ENCODE measurements at regions not wholly inside any gene's neighbourhood (a gene's known extent, or its start where the extent isn't known, plus 50 kb on each side); places are given as distances from the start of the nearest gene placed in this dataset.
"Not testable (repeated sequence)": the region's sequence is repeated elsewhere in the genome, so short reads cannot be mapped to it uniquely, and the experiment has no call there.

GRCh38 chr20:1803061-1803931 is 91.9 kb upstream of the SIRPA start:
- Mint-ChIP-seq H3K27ac (no peak overlapping the region), H3K4me1 (peaks cover 8% of the 10 kb centered on the region), H3K27me3 (peaks cover 58% of the 10 kb centered on the region), H3K4me3 (peak overlapping the region; percentile 70), H3K36me3 (no peaks in the 10 kb centered on the region), H3K9me3 (no peaks in the 10 kb centered on the region)
- DNase-seq (peak; percentile 58), ATAC-seq (ENCODE audit: low read depth) (peak; percentile 57)
- POLR2A ChIA-PET = no interaction called here

- peak overlapping the region; percentile 70 for H3K4me3 Mint-ChIP-seq
- H3K36me3 Mint-ChIP-seq = no peaks in the 10 kb centered on the region
- POLR2A ChIA-PET = interaction anchor here (0.6 kb wide), 1 partner anchor 48 kb away, joined by 3 read pairs; no protein-coding TSS in a partner anchor
- H3K27ac Mint-ChIP-seq = no peak overlapping the region
- DNase-seq = peak; percentile 67
- peaks cover 65% of the 10 kb centered on the region for H3K27me3 Mint-ChIP-seq
- H3K9me3 Mint-ChIP-seq = no peaks in the 10 kb centered on the region
- peaks cover 8% of the 10 kb centered on the region for H3K4me1 Mint-ChIP-seq
- peak; percentile 67 for ATAC-seq (ENCODE audit: low read depth)
Observed at GRCh38 chr20:1802385-1803060, 92.7 kb upstream of the SIRPA start.

- Mint-ChIP-seq H3K4me1 (peaks cover 8% of the 10 kb centered on the region), H3K4me3 (no peak overlapping the region)
- ATAC-seq (ENCODE audit: low read depth) = no peak
Observed at GRCh38 chr20:1801929-1802306, 93.3 kb upstream of the SIRPA start.

GRCh38 chr20:1801225-1801928 is 93.8 kb upstream of the SIRPA start:
- POLR2A ChIA-PET = interaction anchor here (0.6 kb wide), 1 partner anchor 50 kb away, joined by 3 read pairs; no protein-coding TSS in a partner anchor
- Mint-ChIP-seq H3K9me3 (no peaks in the 10 kb centered on the region), H3K4me1 (peaks cover 8% of the 10 kb centered on the region), H3K27me3 (peaks cover 70% of the 10 kb centered on the region), H3K27ac (no peak overlapping the region), H3K4me3 (no peak overlapping the region), H3K36me3 (no peaks in the 10 kb centered on the region)
- DNase-seq (no peak), ATAC-seq (ENCODE audit: low read depth) (no peak)

More at GRCh38 chr20:1801929-1802306, 93.3 kb upstream of the SIRPA start:
- H3K9me3 Mint-ChIP-seq = no peaks in the 10 kb centered on the region
- H3K36me3 Mint-ChIP-seq = no peaks in the 10 kb centered on the region
- H3K27me3 Mint-ChIP-seq = peaks cover 68% of the 10 kb centered on the region
- H3K27ac Mint-ChIP-seq = no peak overlapping the region
- POLR2A ChIA-PET = interaction anchor here (0.6 kb wide), 1 partner anchor 49 kb away, joined by 3 read pairs; no protein-coding TSS in a partner anchor
- DNase-seq = no peak

GRCh38 chr20:1800777-1801176 is 94.4 kb upstream of the SIRPA start:
- DNase-seq (no peak), ATAC-seq (ENCODE audit: low read depth) (no peak)
- H3K4me1 Mint-ChIP-seq = peaks cover 8% of the 10 kb centered on the region
- peaks cover 68% of the 10 kb centered on the region for H3K27me3 Mint-ChIP-seq
- no peaks in the 10 kb centered on the region for H3K36me3 Mint-ChIP-seq
- H3K4me3 Mint-ChIP-seq = no peak overlapping the region
- POLR2A ChIA-PET = no interaction called here
- H3K27ac Mint-ChIP-seq = no peak overlapping the region
- H3K9me3 Mint-ChIP-seq = no peaks in the 10 kb centered on the region

GRCh38 chr20:1800180-1800579 is 95.0 kb upstream of the SIRPA start:
- Mint-ChIP-seq H3K36me3 (no peaks in the 10 kb centered on the region), H3K9me3 (no peaks in the 10 kb centered on the region), H3K27me3 (peaks cover 72% of the 10 kb centered on the region), H3K4me3 (no peak overlapping the region), H3K27ac (no peak overlapping the region), H3K4me1 (peaks cover 8% of the 10 kb centered on the region)
- POLR2A ChIA-PET = no interaction called here
- DNase-seq = no peak
- ATAC-seq (ENCODE audit: low read depth) = no peak

- ATAC-seq (ENCODE audit: low read depth); H3K36me3 Mint-ChIP-seq; DNase-seq; H3K27ac Mint-ChIP-seq; H3K4me1 Mint-ChIP-seq; H3K9me3 Mint-ChIP-seq; H3K4me3 Mint-ChIP-seq; POLR2A ChIA-PET: not testable (repeated sequence)
- peaks cover 73% of the 10 kb centered on the region for H3K27me3 Mint-ChIP-seq
Observed at GRCh38 chr20:1799746-1800145, 95.5 kb upstream of the SIRPA start.

GRCh38 chr20:1798982-1799381 is 96.2 kb upstream of the SIRPA start:
- Mint-ChIP-seq H3K4me3 (no peak overlapping the region), H3K36me3 (no peaks in the 10 kb centered on the region), H3K9me3 (no peaks in the 10 kb centered on the region), H3K27ac (no peak overlapping the region), H3K4me1 (peaks cover 8% of the 10 kb centered on the region), H3K27me3 (peaks cover 72% of the 10 kb centered on the region)
- POLR2A ChIA-PET = no interaction called here
- ATAC-seq (ENCODE audit: low read depth) (no peak), DNase-seq (no peak)

- ATAC-seq (ENCODE audit: low read depth) (no peak), DNase-seq (no peak)
- Mint-ChIP-seq H3K27me3 (peaks cover 55% of the 10 kb centered on the region), H3K4me1 (no peaks in the 10 kb centered on the region), H3K27ac (no peak overlapping the region), H3K4me3 (no peak overlapping the region), H3K9me3 (no peaks in the 10 kb centered on the region), H3K36me3 (no peaks in the 10 kb centered on the region)
- POLR2A ChIA-PET = no interaction called here
Observed at GRCh38 chr20:1793821-1794220, 101.4 kb upstream of the SIRPA start.

- Mint-ChIP-seq H3K4me1 (no peaks in the 10 kb centered on the region), H3K27ac (no peak overlapping the region), H3K4me3 (no peak overlapping the region), H3K36me3 (no peaks in the 10 kb centered on the region), H3K9me3 (no peaks in the 10 kb centered on the region), H3K27me3 (peaks cover 55% of the 10 kb centered on the region)
- POLR2A ChIA-PET = no interaction called here
- DNase-seq (no peak), ATAC-seq (ENCODE audit: low read depth) (no peak)
Observed at GRCh38 chr20:1792274-1792673, 102.9 kb upstream of the SIRPA start.

- H3K27ac Mint-ChIP-seq = no peak overlapping the region
- ATAC-seq (ENCODE audit: low read depth) (no peak), DNase-seq (no peak)
- peaks cover 63% of the 10 kb centered on the region for H3K27me3 Mint-ChIP-seq
- H3K9me3 Mint-ChIP-seq = no peaks in the 10 kb centered on the region
- H3K4me1 Mint-ChIP-seq = no peaks in the 10 kb centered on the region
- POLR2A ChIA-PET = no interaction called here
- H3K36me3 Mint-ChIP-seq = no peaks in the 10 kb centered on the region
- no peak overlapping the region for H3K4me3 Mint-ChIP-seq
Observed at GRCh38 chr20:1790386-1790785, 104.8 kb upstream of the SIRPA start.

GRCh38 chr20:1788044-1788443 is 107.2 kb upstream of the SIRPA start:
- peaks cover 49% of the 10 kb centered on the region for H3K27me3 Mint-ChIP-seq
- H3K27ac Mint-ChIP-seq = no peak overlapping the region
- H3K4me1 Mint-ChIP-seq = no peaks in the 10 kb centered on the region
- no peak overlapping the region for H3K4me3 Mint-ChIP-seq
- H3K9me3 Mint-ChIP-seq = no peaks in the 10 kb centered on the region
- no peaks in the 10 kb centered on the region for H3K36me3 Mint-ChIP-seq
- DNase-seq (no peak), ATAC-seq (ENCODE audit: low read depth) (no peak)
- POLR2A ChIA-PET = no interaction called here

- Mint-ChIP-seq H3K27ac (no peak overlapping the region), H3K27me3 (peaks cover 41% of the 10 kb centered on the region), H3K36me3 (no peaks in the 10 kb centered on the region), H3K9me3 (no peaks in the 10 kb centered on the region), H3K4me1 (no peaks in the 10 kb centered on the region), H3K4me3 (no peak overlapping the region)
- DNase-seq = no peak
- no peak for ATAC-seq (ENCODE audit: low read depth)
- POLR2A ChIA-PET = no interaction called here
Observed at GRCh38 chr20:1786486-1786885, 108.7 kb upstream of the SIRPA start.
